ENCODE measurements at regions not wholly inside any gene's neighbourhood (a gene's known extent, or its start where the extent isn't known, plus 50 kb on each side); places are given as distances from the start of the nearest gene placed in this dataset.

GRCh38 chr21:19122356-19122755 lies 718.8 kb upstream of the TMPRSS15 start:
- Mint-ChIP-seq H3K9me3 (peaks cover 9 to 14% of the 10 kb centered on the region in 2 donors), H3K27me3 (ENCODE audit: low read depth) (no peaks in the 10 kb centered on the region), H3K27ac (no peak overlapping the region), H3K4me3 (no peak overlapping the region), H3K36me3 (ENCODE audit: insufficient read depth in 2 of 2) (peaks cover 2 to 3% of the 10 kb centered on the region in 2 donors), H3K4me1 (ENCODE audit: low read depth) (no peaks in the 10 kb centered on the region)
- DNase-seq (no peak), ATAC-seq (replicated peaks in 1 of 2) (no peak)

GRCh38 chr21:19123053-19123452 lies 719.5 kb upstream of the TMPRSS15 start:
- no peak for DNase-seq
- no peak for ATAC-seq (replicated peaks in 1 of 2)
- Mint-ChIP-seq H3K4me3 (no peak overlapping the region), H3K27ac (no peak overlapping the region), H3K27me3 (ENCODE audit: low read depth) (no peaks in the 10 kb centered on the region), H3K9me3 (peaks cover 9 to 13% of the 10 kb centered on the region in 2 donors), H3K4me1 (ENCODE audit: low read depth) (no peaks in the 10 kb centered on the region), H3K36me3 (ENCODE audit: insufficient read depth in 2 of 2) (peaks cover 2 to 3% of the 10 kb centered on the region in 2 donors)

- DNase-seq = no peak
- H3K27ac Mint-ChIP-seq = no peak overlapping the region
- H3K27me3 Mint-ChIP-seq (ENCODE audit: low read depth) = no peaks in the 10 kb centered on the region
- H3K4me3 Mint-ChIP-seq = no peak overlapping the region
- no peaks in the 10 kb centered on the region for H3K4me1 Mint-ChIP-seq (ENCODE audit: low read depth)
- peaks cover 8 to 9% of the 10 kb centered on the region in 2 donors for H3K9me3 Mint-ChIP-seq
- H3K36me3 Mint-ChIP-seq (ENCODE audit: insufficient read depth in 2 of 2) = peaks cover 2 to 3% of the 10 kb centered on the region in 2 donors
- ATAC-seq (replicated peaks in 1 of 2) = no peak
Observed at GRCh38 chr21:19123525-19123924, 719.9 kb upstream of the TMPRSS15 start.

GRCh38 chr21:19124691-19125090 lies 721.1 kb upstream of the TMPRSS15 start:
- H3K36me3 Mint-ChIP-seq (ENCODE audit: insufficient read depth in 2 of 2) = peaks cover 2 to 3% of the 10 kb centered on the region in 2 donors
- H3K4me1 Mint-ChIP-seq (ENCODE audit: low read depth) = no peaks in the 10 kb centered on the region
- H3K4me3 Mint-ChIP-seq = no peak overlapping the region
- no peak overlapping the region for H3K27ac Mint-ChIP-seq
- no peaks in the 10 kb centered on the region for H3K27me3 Mint-ChIP-seq (ENCODE audit: low read depth)
- no peak for DNase-seq
- peaks cover 7 to 8% of the 10 kb centered on the region in 2 donors for H3K9me3 Mint-ChIP-seq
- no peak for ATAC-seq (replicated peaks in 1 of 2)

GRCh38 chr21:19130379-19131028 lies 726.9 kb upstream of the TMPRSS15 start:
- no peak for ATAC-seq (replicated peaks in 1 of 2)
- DNase-seq = no peak
- Mint-ChIP-seq H3K9me3 (peaks cover 6 to 8% of the 10 kb centered on the region in 2 donors), H3K27me3 (ENCODE audit: low read depth) (no peaks in the 10 kb centered on the region), H3K4me1 (ENCODE audit: low read depth) (no peaks in the 10 kb centered on the region), H3K4me3 (no peak overlapping the region), H3K27ac (no peak overlapping the region), H3K36me3 (ENCODE audit: insufficient read depth in 2 of 2) (no peaks in the 10 kb centered on the region)

GRCh38 chr21:19141511-19141910 lies 737.9 kb upstream of the TMPRSS15 start:
- Mint-ChIP-seq H3K36me3 (ENCODE audit: insufficient read depth in 2 of 2) (no peaks in the 10 kb centered on the region), H3K9me3 (peaks cover 7 to 9% of the 10 kb centered on the region in 2 donors), H3K4me1 (ENCODE audit: low read depth) (no peaks in the 10 kb centered on the region), H3K4me3 (no peak overlapping the region), H3K27me3 (ENCODE audit: low read depth) (no peaks in the 10 kb centered on the region), H3K27ac (no peak overlapping the region)
- no peak for DNase-seq
- ATAC-seq (replicated peaks in 1 of 2) = no peak

- DNase-seq = no peak
- H3K36me3 Mint-ChIP-seq (ENCODE audit: insufficient read depth in 2 of 2) = no peaks in the 10 kb centered on the region
- H3K27me3 Mint-ChIP-seq (ENCODE audit: low read depth) = no peaks in the 10 kb centered on the region
- no peak overlapping the region for H3K27ac Mint-ChIP-seq
- peaks cover 7% of the 10 kb centered on the region in 2 donors for H3K9me3 Mint-ChIP-seq
- H3K4me1 Mint-ChIP-seq (ENCODE audit: low read depth) = no peaks in the 10 kb centered on the region
- no peak overlapping the region for H3K4me3 Mint-ChIP-seq
- no peak for ATAC-seq (replicated peaks in 1 of 2)
Observed at GRCh38 chr21:19145682-19146293, 742.2 kb upstream of the TMPRSS15 start.

GRCh38 chr21:19148056-19148455 lies 744.5 kb upstream of the TMPRSS15 start:
- DNase-seq = no peak
- H3K9me3 Mint-ChIP-seq = peaks cover 5 to 7% of the 10 kb centered on the region in 2 donors
- no peaks in the 10 kb centered on the region for H3K36me3 Mint-ChIP-seq (ENCODE audit: insufficient read depth in 2 of 2)
- no peak overlapping the region for H3K4me3 Mint-ChIP-seq
- no peaks in the 10 kb centered on the region for H3K4me1 Mint-ChIP-seq (ENCODE audit: low read depth)
- ATAC-seq (replicated peaks in 1 of 2) = no peak
- H3K27me3 Mint-ChIP-seq (ENCODE audit: low read depth) = no peaks in the 10 kb centered on the region
- no peak overlapping the region for H3K27ac Mint-ChIP-seq

GRCh38 chr21:19171585-19171984 lies 768.0 kb upstream of the TMPRSS15 start:
- no peak for DNase-seq
- H3K4me3 Mint-ChIP-seq = no peak overlapping the region
- no peak overlapping the region for H3K27ac Mint-ChIP-seq
- no peaks in the 10 kb centered on the region for H3K4me1 Mint-ChIP-seq (ENCODE audit: low read depth)
- no peaks in the 10 kb centered on the region for H3K27me3 Mint-ChIP-seq (ENCODE audit: low read depth)
- no peaks in the 10 kb centered on the region for H3K36me3 Mint-ChIP-seq (ENCODE audit: insufficient read depth in 2 of 2)
- H3K9me3 Mint-ChIP-seq = no peaks in the 10 kb centered on the region
- no peak for ATAC-seq (replicated peaks in 1 of 2)

- Mint-ChIP-seq H3K9me3 (peaks cover 7% of the 10 kb centered on the region in 2 donors), H3K36me3 (ENCODE audit: insufficient read depth in 2 of 2) (no peaks in the 10 kb centered on the region), H3K4me3 (no peak overlapping the region), H3K4me1 (ENCODE audit: low read depth) (no peaks in the 10 kb centered on the region), H3K27ac (no peak overlapping the region), H3K27me3 (ENCODE audit: low read depth) (no peaks in the 10 kb centered on the region)
- no peak for ATAC-seq (replicated peaks in 1 of 2)
- DNase-seq = no peak
Observed at GRCh38 chr21:19181604-19182140, 778.1 kb upstream of the TMPRSS15 start.

- H3K9me3 Mint-ChIP-seq = peaks cover 10 to 13% of the 10 kb centered on the region in 2 donors
- no peak for ATAC-seq (replicated peaks in 1 of 2)
Observed at GRCh38 chr21:19197950-19198349, 794.4 kb upstream of the TMPRSS15 start.

GRCh38 chr21:19198801-19199200 lies 795.2 kb upstream of the TMPRSS15 start:
- Mint-ChIP-seq H3K36me3 (ENCODE audit: insufficient read depth in 2 of 2) (no peaks in the 10 kb centered on the region), H3K4me3 (no peak overlapping the region), H3K27me3 (ENCODE audit: low read depth) (no peaks in the 10 kb centered on the region), H3K4me1 (ENCODE audit: low read depth) (no peaks in the 10 kb centered on the region), H3K27ac (no peak overlapping the region), H3K9me3 (peaks cover 10 to 15% of the 10 kb centered on the region in 2 donors)
- ATAC-seq (replicated peaks in 1 of 2) (no peak), DNase-seq (no peak)

More at GRCh38 chr21:19197950-19198349, 794.4 kb upstream of the TMPRSS15 start:
- Mint-ChIP-seq H3K4me3 (no peak overlapping the region), H3K27me3 (ENCODE audit: low read depth) (no peaks in the 10 kb centered on the region), H3K27ac (no peak overlapping the region), H3K36me3 (ENCODE audit: insufficient read depth in 2 of 2) (no peaks in the 10 kb centered on the region), H3K4me1 (ENCODE audit: low read depth) (no peaks in the 10 kb centered on the region)
- DNase-seq = no peak

GRCh38 chr21:19218163-19218562 lies 814.6 kb upstream of the TMPRSS15 start:
- no peak for ATAC-seq (replicated peaks in 1 of 2)
- Mint-ChIP-seq H3K9me3 (peaks cover 2 to 6% of the 10 kb centered on the region in 2 donors), H3K4me1 (ENCODE audit: low read depth) (no peaks in the 10 kb centered on the region), H3K36me3 (ENCODE audit: insufficient read depth in 2 of 2) (no peaks in the 10 kb centered on the region), H3K27ac (no peak overlapping the region), H3K27me3 (ENCODE audit: low read depth) (no peaks in the 10 kb centered on the region), H3K4me3 (no peak overlapping the region)
- no peak for DNase-seq
